RPMI8226 (cell line): ENCODE measurements at regions not wholly inside any gene's neighbourhood (a gene's known extent, or its start where the extent isn't known, plus 50 kb on each side); places are given as distances from the start of the nearest gene placed in this dataset.

Experiments
- DNase-seq: peaks from one replicate; pipeline ENCODE4 v3.0.0-alpha.2; 2015

GRCh38 chr1:70895531-70895930, 152.1 kb downstream of the PTGER3 start:
- DNase-seq = no peak

GRCh38 chr1:70896224-70896623, 151.4 kb downstream of the PTGER3 start:
- no peak for DNase-seq

DNA sequence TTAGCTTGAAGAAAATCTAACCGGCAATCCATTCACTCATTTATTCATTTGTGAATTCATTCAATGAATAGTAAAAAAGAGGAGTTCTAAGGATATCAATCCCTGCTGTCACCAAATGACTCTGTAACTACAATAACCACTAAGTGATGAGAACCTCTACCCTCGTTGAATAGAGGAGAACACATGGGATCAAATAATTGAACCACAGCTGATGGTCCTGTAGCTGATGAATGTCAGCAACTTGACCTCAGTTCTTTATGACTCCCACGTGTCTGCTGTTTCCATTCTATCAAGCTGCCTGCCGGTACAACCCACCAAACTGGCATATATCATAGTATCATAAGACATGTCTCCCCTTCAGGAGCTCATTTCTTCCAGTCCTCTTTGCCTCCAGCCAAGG, 150.3 kb downstream of the PTGER3 start:
- no peak for DNase-seq

DNA sequence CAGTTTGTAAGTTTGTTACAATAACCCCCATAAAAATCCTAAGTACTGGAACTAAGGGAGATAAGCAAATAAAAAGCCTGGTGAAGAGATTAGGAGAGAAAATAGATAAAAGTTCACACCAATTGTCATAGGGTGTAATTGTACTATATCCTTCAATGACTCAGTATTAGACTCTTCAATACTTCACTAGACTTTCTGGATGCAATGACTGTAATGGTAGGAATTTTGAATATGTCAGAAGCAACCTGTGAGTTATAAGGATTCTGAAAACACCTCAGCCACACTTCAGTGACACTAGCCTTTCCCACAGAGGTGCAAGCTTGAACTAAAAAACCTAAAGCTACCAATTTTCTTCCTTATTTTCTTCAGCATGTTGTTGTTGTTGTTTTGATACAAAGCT, 147.9 kb downstream of the PTGER3 start:
- no peak for DNase-seq

- no peak for DNase-seq
These were observed 145.4 kb downstream of the PTGER3 start for GRCh38 chr1:70902211-70902610.

- DNase-seq = no peak
These were observed 140.8 kb downstream of the PTGER3 start for GRCh38 chr1:70906800-70907199.

DNA sequence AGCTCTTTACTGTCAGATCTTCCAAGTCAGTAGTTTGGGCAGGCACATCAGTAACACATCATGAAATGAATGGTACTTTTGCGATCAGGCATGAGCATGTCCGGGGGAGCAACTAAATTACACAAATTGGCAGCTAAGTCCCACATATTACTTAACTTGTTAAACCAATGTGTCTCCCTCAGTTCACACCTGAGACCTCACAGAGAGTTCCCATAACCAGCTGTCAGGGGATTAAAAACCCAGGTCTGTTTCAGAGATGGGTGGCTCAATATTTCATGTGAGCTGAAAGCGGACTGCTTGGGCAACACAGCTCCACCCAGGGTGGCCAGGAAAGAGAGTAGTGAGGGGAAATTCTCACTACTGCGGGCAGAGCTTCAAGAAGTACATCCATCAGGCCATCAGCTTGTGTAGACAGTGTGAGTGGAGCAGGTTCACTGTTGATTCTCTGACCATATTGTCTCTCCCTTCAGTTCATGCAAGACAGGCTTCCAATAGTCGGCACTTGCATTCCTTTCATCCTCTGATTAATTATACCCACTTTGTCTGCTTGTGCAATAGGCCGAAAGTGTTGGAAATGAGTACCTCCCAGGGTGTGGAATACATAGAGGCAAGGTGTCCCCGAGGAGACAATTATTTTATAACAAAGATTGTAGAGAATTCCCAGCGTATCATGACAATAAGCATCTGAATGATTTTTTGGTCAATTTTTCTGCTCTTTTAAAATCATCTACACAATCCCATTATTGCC, 139.9 kb downstream of the PTGER3 start:
- no peak for DNase-seq

GRCh38 chr1:70909262-70909822, 138.3 kb downstream of the PTGER3 start:
- DNase-seq = no peak

DNA sequence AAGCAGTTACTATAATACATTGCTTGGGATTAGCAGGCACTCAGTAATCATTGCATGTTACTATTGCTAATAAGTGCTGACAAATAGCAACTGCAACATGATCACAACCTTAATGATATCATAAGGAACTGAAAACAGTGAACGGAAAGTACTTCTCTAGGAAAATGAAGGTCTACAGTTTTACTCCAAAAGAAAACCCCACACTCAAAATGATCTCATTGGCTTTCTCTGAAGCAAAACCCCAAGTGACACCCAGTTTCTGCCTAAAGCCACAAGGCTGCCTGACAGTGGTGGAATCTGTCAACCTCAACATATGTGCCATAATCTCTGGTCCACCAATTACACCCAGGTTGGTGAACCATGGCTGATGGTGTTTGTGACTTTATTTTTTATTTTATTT, 137.6 kb downstream of the PTGER3 start:
- DNase-seq = no peak

GRCh38 chr1:70911861-70912260, 135.8 kb downstream of the PTGER3 start:
- no peak for DNase-seq

GRCh38 chr1:70914224-70914623, 133.4 kb downstream of the PTGER3 start:
- DNase-seq = no peak

- DNase-seq = no peak
These were observed 132.2 kb downstream of the PTGER3 start for GRCh38 chr1:70915258-70916033.

- no peak for DNase-seq
These were observed 131.6 kb downstream of the PTGER3 start for GRCh38 chr1:70916034-70916427.

GRCh38 chr1:70919706-70920323, 127.8 kb downstream of the PTGER3 start:
- DNase-seq = no peak
